ENCODE measurements at regions not wholly inside any gene's neighbourhood (a gene's known extent, or its start where the extent isn't known, plus 50 kb on each side); places are given as distances from the start of the nearest gene placed in this dataset.

DNA sequence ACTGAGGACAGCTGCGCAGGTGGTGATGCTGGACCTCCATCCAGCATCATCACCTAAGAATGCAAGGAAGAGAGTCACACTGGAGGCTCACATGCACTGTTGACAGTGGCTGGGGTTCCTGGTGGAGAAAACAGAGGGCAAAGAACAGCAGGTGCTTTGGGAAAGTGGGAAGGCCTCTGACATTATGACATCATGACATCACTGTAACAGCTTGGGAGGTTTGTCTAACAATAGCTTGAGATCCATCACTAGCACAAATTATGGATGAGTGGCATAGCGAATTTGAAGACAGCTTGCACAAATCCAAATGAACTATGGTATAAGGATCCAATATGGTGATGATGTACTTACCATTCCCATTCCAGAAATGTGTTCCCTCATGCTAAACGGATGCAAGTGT is 226.5 kb upstream of the MPHOSPH6 start:
- Histone ChIP-seq H3K36me3 (no peaks in the 10 kb centered on the region), H3K4me1 (ENCODE audit: low read depth) (no peaks in the 10 kb centered on the region), H3K27me3 (peaks cover 30% of the 10 kb centered on the region), H3K9me3 (ENCODE audit: low read depth) (no peaks in the 10 kb centered on the region), H3K27ac (no peak overlapping the region), H3K4me3 (no peak overlapping the region)
- no peak for DNase-seq (ENCODE audit: low read depth in 1 of 2, low spot score in 1 of 2)
- TF ChIP-seq, protein P1, sequence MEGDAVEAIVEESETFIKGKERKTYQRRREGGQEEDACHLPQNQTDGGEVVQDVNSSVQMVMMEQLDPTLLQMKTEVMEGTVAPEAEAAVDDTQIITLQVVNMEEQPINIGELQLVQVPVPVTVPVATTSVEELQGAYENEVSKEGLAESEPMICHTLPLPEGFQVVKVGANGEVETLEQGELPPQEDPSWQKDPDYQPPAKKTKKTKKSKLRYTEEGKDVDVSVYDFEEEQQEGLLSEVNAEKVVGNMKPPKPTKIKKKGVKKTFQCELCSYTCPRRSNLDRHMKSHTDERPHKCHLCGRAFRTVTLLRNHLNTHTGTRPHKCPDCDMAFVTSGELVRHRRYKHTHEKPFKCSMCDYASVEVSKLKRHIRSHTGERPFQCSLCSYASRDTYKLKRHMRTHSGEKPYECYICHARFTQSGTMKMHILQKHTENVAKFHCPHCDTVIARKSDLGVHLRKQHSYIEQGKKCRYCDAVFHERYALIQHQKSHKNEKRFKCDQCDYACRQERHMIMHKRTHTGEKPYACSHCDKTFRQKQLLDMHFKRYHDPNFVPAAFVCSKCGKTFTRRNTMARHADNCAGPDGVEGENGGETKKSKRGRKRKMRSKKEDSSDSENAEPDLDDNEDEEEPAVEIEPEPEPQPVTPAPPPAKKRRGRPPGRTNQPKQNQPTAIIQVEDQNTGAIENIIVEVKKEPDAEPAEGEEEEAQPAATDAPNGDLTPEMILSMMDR (IDR thresholded peaks at IDR 0.05; ENCODE audit: low read depth, low read length), result no peak

- Histone ChIP-seq H3K9me3 (ENCODE audit: low read depth) (no peaks in the 10 kb centered on the region), H3K27ac (no peak overlapping the region), H3K4me3 (no peak overlapping the region), H3K4me1 (ENCODE audit: low read depth) (no peaks in the 10 kb centered on the region), H3K27me3 (peaks cover 35% of the 10 kb centered on the region), H3K36me3 (no peaks in the 10 kb centered on the region)
- TF ChIP-seq, protein P1 (IDR thresholded peaks at IDR 0.05; ENCODE audit: low read depth, low read length), result no peak
- no peak for DNase-seq (ENCODE audit: low read depth in 1 of 2, low spot score in 1 of 2)
These were observed 225.2 kb upstream of the MPHOSPH6 start for GRCh38 chr16:82395212-82395611.

- Histone ChIP-seq H3K36me3 (no peaks in the 10 kb centered on the region), H3K27me3 (peaks cover 40% of the 10 kb centered on the region), H3K9me3 (ENCODE audit: low read depth) (no peaks in the 10 kb centered on the region), H3K4me1 (ENCODE audit: low read depth) (no peaks in the 10 kb centered on the region), H3K4me3 (no peak overlapping the region), H3K27ac (no peak overlapping the region)
- TF ChIP-seq, protein P1 (IDR thresholded peaks at IDR 0.05; ENCODE audit: low read depth, low read length), result no peak
- DNase-seq (ENCODE audit: low read depth in 1 of 2, low spot score in 1 of 2), result no peak
These were observed 221.7 kb upstream of the MPHOSPH6 start for GRCh38 chr16:82391690-82392089.

GRCh38 chr16:82389956-82390650 is 220.1 kb upstream of the MPHOSPH6 start:
- H3K9me3 ChIP-seq (ENCODE audit: low read depth), result no peaks in the 10 kb centered on the region
- DNase-seq (ENCODE audit: low read depth in 1 of 2, low spot score in 1 of 2), result no peak
- TF ChIP-seq, protein P1 (IDR thresholded peaks at IDR 0.05; ENCODE audit: low read depth, low read length), result no peak
- peaks cover 26% of the 10 kb centered on the region for H3K27me3 ChIP-seq
- H3K36me3 ChIP-seq, result no peaks in the 10 kb centered on the region
- no peak overlapping the region for H3K27ac ChIP-seq
- no peaks in the 10 kb centered on the region for H3K4me1 ChIP-seq (ENCODE audit: low read depth)
- H3K4me3 ChIP-seq, result no peak overlapping the region

DNA sequence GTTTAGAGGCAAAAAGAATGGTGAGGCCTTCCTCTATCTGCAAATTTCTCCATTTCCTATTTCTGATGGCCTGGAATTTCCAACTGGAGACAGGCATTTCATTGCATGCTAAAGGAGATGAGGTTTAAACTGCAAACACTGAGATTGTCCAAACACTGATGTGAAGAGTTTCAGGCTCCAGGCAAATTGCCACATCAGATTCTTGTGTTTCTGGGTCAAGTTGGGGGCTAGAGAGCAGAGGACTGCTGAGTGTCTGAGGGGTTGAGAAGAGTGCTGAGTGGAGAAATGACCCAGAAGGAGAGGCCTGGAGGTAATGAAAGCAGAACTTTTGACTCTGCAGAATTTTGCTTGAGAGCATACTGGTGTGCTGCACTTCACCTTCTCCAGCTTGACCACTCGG is 216.7 kb upstream of the MPHOSPH6 start:
- no peak overlapping the region for H3K27ac ChIP-seq
- no peak overlapping the region for H3K4me3 ChIP-seq
- H3K9me3 ChIP-seq (ENCODE audit: low read depth), result no peaks in the 10 kb centered on the region
- H3K27me3 ChIP-seq, result peaks cover 17% of the 10 kb centered on the region
- no peaks in the 10 kb centered on the region for H3K4me1 ChIP-seq (ENCODE audit: low read depth)
- TF ChIP-seq, protein P1 (IDR thresholded peaks at IDR 0.05; ENCODE audit: low read depth, low read length), result no peak
- no peaks in the 10 kb centered on the region for H3K36me3 ChIP-seq
- peak in 1 of 2 donors; percentile 11 for DNase-seq (ENCODE audit: low read depth in 1 of 2, low spot score in 1 of 2)
